PC-9 (cell line): ENCODE measurements at regions not wholly inside any gene's neighbourhood (a gene's known extent, or its start where the extent isn't known, plus 50 kb on each side); places are given as distances from the start of the nearest gene placed in this dataset.

Experiments
- EZH2 ChIP-seq: fragments of 200-600 bp; sonication (generic); IDR thresholded peaks from 2 replicates; pipeline ENCODE4 v1.8.0; 2017; ENCODE audit warnings: antibody characterized with exemption, low read depth
- TF ChIP-seq, protein P1 (sequence below): fragments of 200-600 bp; sonication (generic); conservative IDR thresholded peaks from 2 replicates; pipeline ENCODE4 v1.6.1; 2017; ENCODE audit warnings: mixed run types, antibody characterized with exemption, mild to moderate bottlenecking, moderate library complexity

DNA sequence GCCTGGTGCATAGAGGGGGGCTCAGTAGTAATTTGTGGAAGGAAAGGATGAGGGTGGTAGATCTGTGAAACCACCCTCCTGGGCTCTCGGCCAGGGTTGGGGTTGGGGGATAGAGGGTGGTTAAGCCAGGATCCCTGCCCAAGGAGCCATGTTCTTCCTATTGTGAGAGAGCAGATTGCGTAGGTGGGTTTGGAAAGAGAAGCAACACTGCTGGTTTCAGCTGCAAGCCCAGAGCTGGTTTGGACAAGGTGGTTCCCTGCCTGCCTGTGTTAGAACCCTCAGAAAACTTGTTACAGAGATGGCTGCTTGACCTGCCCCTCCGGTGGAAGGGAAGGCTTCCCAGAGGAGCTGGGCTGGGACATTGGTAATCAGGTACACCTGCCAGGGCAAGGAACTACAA lies 131.2 kb upstream of the HAND1 start:
- TF ChIP-seq, protein P1, sequence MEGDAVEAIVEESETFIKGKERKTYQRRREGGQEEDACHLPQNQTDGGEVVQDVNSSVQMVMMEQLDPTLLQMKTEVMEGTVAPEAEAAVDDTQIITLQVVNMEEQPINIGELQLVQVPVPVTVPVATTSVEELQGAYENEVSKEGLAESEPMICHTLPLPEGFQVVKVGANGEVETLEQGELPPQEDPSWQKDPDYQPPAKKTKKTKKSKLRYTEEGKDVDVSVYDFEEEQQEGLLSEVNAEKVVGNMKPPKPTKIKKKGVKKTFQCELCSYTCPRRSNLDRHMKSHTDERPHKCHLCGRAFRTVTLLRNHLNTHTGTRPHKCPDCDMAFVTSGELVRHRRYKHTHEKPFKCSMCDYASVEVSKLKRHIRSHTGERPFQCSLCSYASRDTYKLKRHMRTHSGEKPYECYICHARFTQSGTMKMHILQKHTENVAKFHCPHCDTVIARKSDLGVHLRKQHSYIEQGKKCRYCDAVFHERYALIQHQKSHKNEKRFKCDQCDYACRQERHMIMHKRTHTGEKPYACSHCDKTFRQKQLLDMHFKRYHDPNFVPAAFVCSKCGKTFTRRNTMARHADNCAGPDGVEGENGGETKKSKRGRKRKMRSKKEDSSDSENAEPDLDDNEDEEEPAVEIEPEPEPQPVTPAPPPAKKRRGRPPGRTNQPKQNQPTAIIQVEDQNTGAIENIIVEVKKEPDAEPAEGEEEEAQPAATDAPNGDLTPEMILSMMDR = no peak
- TF ChIP-seq EZH2 = no peak
